Heart right ventricle (tissue), 16 donors: ENCODE measurements at regions not wholly inside any gene's neighbourhood (a gene's known extent, or its start where the extent isn't known, plus 50 kb on each side); places are given as distances from the start of the nearest gene placed in this dataset.
"Not testable (repeated sequence)": the region's sequence is repeated elsewhere in the genome, so short reads cannot be mapped to it uniquely, and the experiment has no call there.

Experiments
- ATAC-seq, 8 donors: fragments of 200-7000 bp; cut with Tn5 transposase; one replicate each; pipeline ENCODE4 v1.9.1; 2020; ENCODE audit warnings: mild to moderate bottlenecking in 8 of 8, moderate library complexity in 8 of 8, moderate number of reproducible peaks in 1 of 8
- DNase-seq, 2 donors: peaks; one replicate each; pipeline ENCODE4 v3.0.0-alpha.2; 2020
- H3K27ac ChIP-seq, 10 donors: fragments of 200-600 bp; sonication (generic) in 2 of 10; one replicate each; pipeline versions ENCODE4 v1.5.0 to v1.8.0; 2020 to 2022; ENCODE audit warnings: mild to moderate bottlenecking in 3 of 10
- H3K27me3 ChIP-seq, 7 donors: fragments of 200-600 bp; one replicate each; pipeline ENCODE4 v1.8.0; 2021 to 2022; ENCODE audit warnings: mild to moderate bottlenecking in 2 of 7
- H3K36me3 ChIP-seq, 9 donors: fragments of 200-600 bp; sonication (generic) in 1 of 9; one replicate each; pipeline versions ENCODE4 v1.5.0 to v1.8.0; 2020 to 2022; ENCODE audit warnings: mild to moderate bottlenecking in 2 of 9
- H3K4me1 ChIP-seq, 9 donors: fragments of 200-600 bp; sonication (generic) in 1 of 9; one replicate each; pipeline versions ENCODE4 v1.5.0 to v1.8.0; 2020 to 2022; ENCODE audit warnings: mild to moderate bottlenecking in 4 of 9
- H3K4me3 ChIP-seq, 10 donors: fragments of 200-600 bp; sonication (generic) in 2 of 10; one replicate each; pipeline versions ENCODE4 v1.5.0 to v1.8.0; 2020 to 2022; ENCODE audit warnings: mild to moderate bottlenecking in 7 of 10, moderate library complexity in 2 of 10
- H3K9me3 ChIP-seq, 11 donors: fragments of 200-600 bp in 10 of 11; sonication (generic) in 2 of 11; one replicate each; pipeline versions ENCODE4 v1.5.0 to v1.8.0; 2013 to 2022; ENCODE audit warnings: mild to moderate bottlenecking in 2 of 11, control low read depth in 1 of 11, moderate library complexity in 1 of 11
- CTCF ChIP-seq, 9 donors: fragments of 200-600 bp; sonication (generic) in 2 of 9; IDR thresholded peaks; one replicate each; pipeline versions ENCODE4 v1.5.0 to v1.8.0; 2021 to 2022; ENCODE audit warnings: antibody characterized with exemption in 9 of 9, mild to moderate bottlenecking in 5 of 9, moderate library complexity in 1 of 9
- WGBS, 2 donors: extraction: QIAGEN DNeasy Blood & Tissue Kit; methylation state at CpG; one replicate each; pipeline ENCODE4 v1.1.7; 2013; ENCODE audit warnings: inconsistent platforms in 1 of 2; 5-methylcytosine and 5-hydroxymethylcytosine counted together
- intact Hi-C, 10 donors: fragments of 100-400 bp; cut with DNase I; formaldehyde crosslinking; loops; one replicate each; pipeline versions ENCODE4 v1.11.1 to v1.14.2; 2022
- donor health status: Arrhythmogenic right ventricular cardiomyopathy.
- donor health status: ischemic (EF 13 %, LVEDD 7.1; RV severe dilation, severe dysfunction).
- donor health status: healthy with polysubstance abuse.
- donor health status: DM: no; HTN: yes; CAD: no.
- donor health status: DM: no; HTN: no; CAD: no.
- donor health status: ischemic (EF 25% LVEDD 6.9; RV normal size, moderate dysfunction).
- donor health status: ischemic (EF 25% LVEDD 5.7; RV mildly dilated, moderate dysfunction).
- donor health status: healthy.
- donor health status: DM: yes; HTN: yes; CAD: no.
- donor health status: Ischemic cardiomyopathy.
- donor health status: ischemic (EF 35%, LVEDD 5.7; RV mildly dilated, moderate dysfunction).
- donor health status: nonischemic (EF 11% LVEDD 7.7; RV severe dilation, severe dysfunction).
- donor health status: DM: yes; HTN: yes; CAD: no.
- donor health status: PGD.
- donor health status: ischemic (EF 29% LVEDD 5.4; RV normal size, mild dysfunction).
- donor health status: nonischemic (EF 23%, LVEDD 6.1; RV moderate dilation, normal function).

- TF ChIP-seq CTCF (IDR thresholded peaks at IDR 0.05) = no peak
- no peaks in the 10 kb centered on the region for H3K36me3 ChIP-seq
- H3K4me3 ChIP-seq = no peak overlapping the region
- peaks cover 0 to 10% (median 0%) of the 10 kb centered on the region in 11 donors for H3K9me3 ChIP-seq
- no peak for DNase-seq
- H3K27ac ChIP-seq = no peak overlapping the region
- intact Hi-C loops = no loop called here
- ATAC-seq = no peak
- peaks cover 0 to 7% (median 0%) of the 10 kb centered on the region in 7 donors for H3K27me3 ChIP-seq
- peaks cover 0 to 8% (median 0%) of the 10 kb centered on the region in 9 donors for H3K4me1 ChIP-seq
- WGBS, 2 donors = 40 to 63% methylated on average over 2 of the region's 2 CpGs
Observed at GRCh38 chr2:102895376-102895775, 133.5 kb downstream of the TMEM182 start.

DNA sequence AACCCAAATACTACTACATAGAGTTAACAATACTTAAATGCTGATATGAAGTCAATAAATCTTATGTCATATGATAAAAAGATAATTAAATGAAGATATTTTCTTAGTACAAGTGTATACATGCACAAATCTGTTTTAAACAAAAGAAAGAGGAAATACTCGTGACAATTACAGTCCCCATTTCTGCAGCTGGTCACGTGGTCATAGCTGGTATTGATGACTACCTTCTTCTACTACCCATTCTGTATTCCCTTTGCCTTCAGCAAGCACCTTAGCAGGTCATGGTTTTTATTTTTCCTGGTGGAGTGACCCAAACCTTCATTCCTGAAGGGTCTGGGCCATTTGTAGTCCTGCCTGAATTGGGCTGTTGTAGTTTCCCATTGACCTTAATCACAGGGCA is 147.4 kb downstream of the TMEM182 start:
- H3K4me1 ChIP-seq, H3K27ac ChIP-seq, intact Hi-C loops, H3K27me3 ChIP-seq, H3K9me3 ChIP-seq, ATAC-seq, DNase-seq, H3K36me3 ChIP-seq, H3K4me3 ChIP-seq: not testable (repeated sequence)
- 56 to 73% methylated on average over 2 of the region's 2 CpGs for WGBS, 2 donors

GRCh38 chr2:102910724-102911123 is 148.9 kb downstream of the TMEM182 start:
- intact Hi-C loops = no loop called here
- no peak for ATAC-seq
- Histone ChIP-seq H3K4me3 (no peak overlapping the region), H3K27me3 (no peaks in the 10 kb centered on the region), H3K36me3 (no peaks in the 10 kb centered on the region), H3K9me3 (peaks cover 0 to 8% (median 0%) of the 10 kb centered on the region in 11 donors), H3K27ac (no peak overlapping the region), H3K4me1 (no peaks in the 10 kb centered on the region)
- no peak for TF ChIP-seq CTCF (IDR thresholded peaks at IDR 0.05)
- no peak for DNase-seq
- WGBS, 2 donors = 77 to 82% methylated on average over 6 of the region's 6 CpGs

DNA sequence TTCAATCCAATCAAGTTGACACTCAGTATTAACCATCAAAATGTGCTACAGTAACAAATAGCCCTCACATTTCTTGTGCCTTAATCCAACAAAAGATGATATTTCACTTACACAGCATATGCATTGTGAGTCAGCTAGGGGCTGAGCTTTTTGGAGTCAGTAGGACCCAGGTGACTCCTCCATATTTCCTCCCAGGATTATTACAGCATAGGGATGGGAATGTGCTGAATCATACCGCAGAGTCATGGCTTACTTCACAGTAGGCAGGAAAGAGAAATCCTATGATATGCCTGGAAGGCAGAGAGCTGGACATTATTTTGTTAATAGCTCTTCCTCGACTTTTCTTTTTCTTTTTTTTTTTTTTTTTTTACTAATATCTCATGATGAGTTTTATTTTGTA is 153.3 kb downstream of the TMEM182 start:
- H3K4me1 ChIP-seq = no peaks in the 10 kb centered on the region
- peaks cover 0 to 20% (median 0%) of the 10 kb centered on the region in 11 donors for H3K9me3 ChIP-seq
- no peak for TF ChIP-seq CTCF (IDR thresholded peaks at IDR 0.05)
- H3K27me3 ChIP-seq = no peaks in the 10 kb centered on the region
- H3K27ac ChIP-seq = no peak overlapping the region
- DNase-seq (no peak), ATAC-seq (no peak)
- intact Hi-C loops = no loop called here
- H3K36me3 ChIP-seq = no peaks in the 10 kb centered on the region
- no peak overlapping the region for H3K4me3 ChIP-seq
- 76 to 81% methylated on average over 2 of the region's 2 CpGs for WGBS, 2 donors

DNA sequence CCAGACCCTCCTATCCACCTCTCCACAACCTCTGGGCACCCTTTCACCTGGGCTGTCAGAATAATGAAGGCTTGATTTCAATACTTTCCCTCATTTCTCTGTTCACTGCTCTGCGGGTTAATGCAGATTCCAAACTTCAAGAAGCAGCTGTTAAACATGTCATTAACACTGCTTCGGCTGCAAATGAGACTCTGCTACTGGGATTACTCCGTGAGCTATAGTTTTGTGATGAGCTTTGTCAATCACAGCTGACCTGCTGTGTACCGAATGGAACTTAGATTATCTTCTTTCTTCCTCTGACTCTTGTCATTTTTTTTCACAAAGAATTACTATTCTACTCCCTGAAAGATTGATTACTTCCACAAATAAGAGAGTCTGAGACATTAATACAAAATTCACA is 160.5 kb downstream of the TMEM182 start:
- ATAC-seq (no peak), DNase-seq (no peak)
- H3K9me3 ChIP-seq = peaks cover 0 to 10% (median 0%) of the 10 kb centered on the region in 11 donors
- H3K27me3 ChIP-seq = no peaks in the 10 kb centered on the region
- no peak for TF ChIP-seq CTCF (IDR thresholded peaks at IDR 0.05)
- intact Hi-C loops = no loop called here
- no peak overlapping the region for H3K27ac ChIP-seq
- H3K4me3 ChIP-seq = no peak overlapping the region
- H3K4me1 ChIP-seq = no peaks in the 10 kb centered on the region
- 40 to 44% methylated on average over 4 of the region's 4 CpGs for WGBS, 2 donors
- no peaks in the 10 kb centered on the region for H3K36me3 ChIP-seq
